Panc1 (cell line): ENCODE measurements at regions not wholly inside any gene's neighbourhood (a gene's known extent, or its start where the extent isn't known, plus 50 kb on each side); places are given as distances from the start of the nearest gene placed in this dataset.

ENCODE experiments used
- ATAC-seq: fragments of 200-7000 bp; cut with Tn5 transposase; 2 replicates; pipeline ENCODE4 v1.9.1; 2020; ENCODE audit warnings: mild to moderate bottlenecking, moderate library complexity
- BruUV-seq: library from RNA; stranded (reverse); fragments of 400-500 nt; replicated peaks from 2 replicates; lab custom pipeline; 2021; lab: Mats Ljungman, UMichigan
- CTCF ChIA-PET: fragments of 300-600 bp; sonication (Branson Sonifier 250); formaldehyde crosslinking; loops from one replicate; lab custom pipeline; 2022; ENCODE audit warnings: antibody characterized with exemption; lab: Charles Lee
- POLR2A ChIA-PET: fragments of 300-600 bp; sonication (Branson Sonifier 250); formaldehyde crosslinking; loops from one replicate; lab custom pipeline; 2022; ENCODE audit warnings: antibody characterized with exemption; lab: Charles Lee
- DNase-seq: peaks from one replicate; pipeline ENCODE4 v3.0.0-alpha.2; 2010; ENCODE audit warnings: low read depth, low spot score
- H3K27ac ChIP-seq: 2 replicates; pipeline ENCODE4 v1.5.1; 2011; ENCODE audit warnings: mild to moderate bottlenecking, low read length, inconsistent platforms
- H3K27me3 ChIP-seq: fragments of 200-500 bp; sonication (Bioruptor generic); 2 replicates; pipeline ENCODE4 v1.6.0; 2014; ENCODE audit warnings: low read length, inconsistent platforms; ENCODE audit not compliant: control insufficient read depth, insufficient read depth
- H3K36me3 ChIP-seq: fragments of 200-500 bp; sonication (Bioruptor generic); 2 replicates; pipeline ENCODE4 v1.5.1; 2014; ENCODE audit warnings: inconsistent platforms, mild to moderate bottlenecking, low read length, moderate library complexity; ENCODE audit not compliant: control insufficient read depth, insufficient read depth
- H3K4me1 ChIP-seq: 2 replicates; pipeline ENCODE4 v1.5.1; 2011; ENCODE audit warnings: inconsistent platforms, mild to moderate bottlenecking, low read length, moderate library complexity; ENCODE audit not compliant: control insufficient read depth, insufficient read depth
- H3K4me3 ChIP-seq, 2 experiments: 2 replicates each; pipeline ENCODE4 v1.5.1; 2011 to 2012; ENCODE audit warnings: low read depth in 2 of 2, low read length in 2 of 2, mild to moderate bottlenecking in 2 of 2, inconsistent platforms in 1 of 2, moderate library complexity in 1 of 2
- H3K9me3 ChIP-seq: fragments of 200-500 bp; sonication (Bioruptor generic); 2 replicates; pipeline ENCODE4 v1.5.1; 2014; ENCODE audit warnings: low read depth, mild to moderate bottlenecking, inconsistent platforms, low read length, moderate library complexity; ENCODE audit not compliant: control insufficient read depth, insufficient read depth
- POLR2AphosphoS5 ChIP-seq: IDR thresholded peaks from 2 replicates; pipeline ENCODE4 v1.6.1; 2012; ENCODE audit warnings: mild to moderate bottlenecking, low read depth, low read length, moderate library complexity
- SIN3A ChIP-seq: IDR thresholded peaks from 2 replicates; pipeline ENCODE4 v1.6.1; 2012; ENCODE audit warnings: low read depth, mild to moderate bottlenecking, low read length, moderate library complexity, borderline replicate concordance; ENCODE audit not compliant: insufficient read depth
- TCF7L2 ChIP-seq: IDR thresholded peaks from 2 replicates; pipeline ENCODE4 v1.6.1; 2011; ENCODE audit warnings: mild to moderate bottlenecking, low read depth, low read length, inconsistent platforms
- in situ Hi-C: cut with HindIII; loops from 2 replicates; pipeline ENCODE4 v1.10.0; 2016; ENCODE audit warnings: low sequenced_read_pairs, low pct_unique_long_range_greater_than_20kb
- intact Hi-C: fragments of 100-400 bp; cut with micrococcal nuclease; formaldehyde crosslinking; loops from one replicate; pipeline ENCODE4 v1.10.0; 2022; ENCODE audit not compliant: unreplicated experiment
- TF ChIP-seq, protein P1 (sequence below), 2 experiments: IDR thresholded peaks; 2 replicates each; pipeline ENCODE4 v1.6.1; 2011 to 2012; ENCODE audit warnings: low read depth in 2 of 2, control low read depth in 1 of 2, low read length in 1 of 2, mild to moderate bottlenecking in 1 of 2, moderate library complexity in 1 of 2; ENCODE audit not compliant: insufficient read depth in 1 of 2
- TF ChIP-seq, protein P2 (sequence below): fragments of 450-650 bp; IDR thresholded peaks from 2 replicates; pipeline ENCODE4 v1.5.1; 2017; ENCODE audit warnings: mild to moderate bottlenecking

DNA sequence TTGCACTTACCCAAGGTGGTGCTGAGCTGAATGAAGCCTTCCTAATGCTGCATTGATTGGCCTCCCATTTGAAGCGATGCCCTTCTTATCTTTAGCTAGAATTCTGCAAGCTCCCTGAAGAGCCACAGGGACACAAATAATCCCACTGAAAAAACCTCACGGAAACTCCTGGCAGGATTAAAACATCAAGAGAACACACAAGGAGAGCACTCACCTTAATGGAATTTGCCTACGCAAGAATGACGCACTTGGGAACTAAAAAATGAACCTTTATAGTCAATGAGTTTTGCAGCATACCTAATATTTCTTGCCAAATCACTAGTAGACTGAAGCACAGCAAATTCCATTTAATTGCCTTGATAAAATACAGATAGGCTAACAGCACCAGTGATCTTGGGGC lies 232.8 kb upstream of the UBASH3B start:
- Histone ChIP-seq H3K9me3 (no peaks in the 10 kb centered on the region), H3K36me3 (no peaks in the 10 kb centered on the region), H3K4me1 (no peaks in the 10 kb centered on the region), H3K27me3 (peaks cover 10% of the 10 kb centered on the region), H3K27ac (no peak overlapping the region), H3K4me3 (no peak overlapping the region)
- intact Hi-C loops (no loop called here), in situ Hi-C loops (no loop called here)
- ChIA-PET POLR2A (interaction anchor here (0.6 kb wide), 1 partner anchor 201 kb away, joined by 6 read pairs; no protein-coding TSS in a partner anchor), CTCF (no interaction called here)
- DNase-seq: no peak
- no peak for ATAC-seq
- no TSS peak for BruUV-seq
- TF ChIP-seq SIN3A (no peak), POLR2AphosphoS5 (no peak), TCF7L2 (no peak)
- TF ChIP-seq, protein P1, sequence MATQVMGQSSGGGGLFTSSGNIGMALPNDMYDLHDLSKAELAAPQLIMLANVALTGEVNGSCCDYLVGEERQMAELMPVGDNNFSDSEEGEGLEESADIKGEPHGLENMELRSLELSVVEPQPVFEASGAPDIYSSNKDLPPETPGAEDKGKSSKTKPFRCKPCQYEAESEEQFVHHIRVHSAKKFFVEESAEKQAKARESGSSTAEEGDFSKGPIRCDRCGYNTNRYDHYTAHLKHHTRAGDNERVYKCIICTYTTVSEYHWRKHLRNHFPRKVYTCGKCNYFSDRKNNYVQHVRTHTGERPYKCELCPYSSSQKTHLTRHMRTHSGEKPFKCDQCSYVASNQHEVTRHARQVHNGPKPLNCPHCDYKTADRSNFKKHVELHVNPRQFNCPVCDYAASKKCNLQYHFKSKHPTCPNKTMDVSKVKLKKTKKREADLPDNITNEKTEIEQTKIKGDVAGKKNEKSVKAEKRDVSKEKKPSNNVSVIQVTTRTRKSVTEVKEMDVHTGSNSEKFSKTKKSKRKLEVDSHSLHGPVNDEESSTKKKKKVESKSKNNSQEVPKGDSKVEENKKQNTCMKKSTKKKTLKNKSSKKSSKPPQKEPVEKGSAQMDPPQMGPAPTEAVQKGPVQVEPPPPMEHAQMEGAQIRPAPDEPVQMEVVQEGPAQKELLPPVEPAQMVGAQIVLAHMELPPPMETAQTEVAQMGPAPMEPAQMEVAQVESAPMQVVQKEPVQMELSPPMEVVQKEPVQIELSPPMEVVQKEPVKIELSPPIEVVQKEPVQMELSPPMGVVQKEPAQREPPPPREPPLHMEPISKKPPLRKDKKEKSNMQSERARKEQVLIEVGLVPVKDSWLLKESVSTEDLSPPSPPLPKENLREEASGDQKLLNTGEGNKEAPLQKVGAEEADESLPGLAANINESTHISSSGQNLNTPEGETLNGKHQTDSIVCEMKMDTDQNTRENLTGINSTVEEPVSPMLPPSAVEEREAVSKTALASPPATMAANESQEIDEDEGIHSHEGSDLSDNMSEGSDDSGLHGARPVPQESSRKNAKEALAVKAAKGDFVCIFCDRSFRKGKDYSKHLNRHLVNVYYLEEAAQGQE (IDR thresholded peaks at IDR 0.05; ENCODE audit: insufficient read depth in 1 of 2, low read depth in 2 of 2, low read length in 1 of 2): no peak
- TF ChIP-seq, protein P2, sequence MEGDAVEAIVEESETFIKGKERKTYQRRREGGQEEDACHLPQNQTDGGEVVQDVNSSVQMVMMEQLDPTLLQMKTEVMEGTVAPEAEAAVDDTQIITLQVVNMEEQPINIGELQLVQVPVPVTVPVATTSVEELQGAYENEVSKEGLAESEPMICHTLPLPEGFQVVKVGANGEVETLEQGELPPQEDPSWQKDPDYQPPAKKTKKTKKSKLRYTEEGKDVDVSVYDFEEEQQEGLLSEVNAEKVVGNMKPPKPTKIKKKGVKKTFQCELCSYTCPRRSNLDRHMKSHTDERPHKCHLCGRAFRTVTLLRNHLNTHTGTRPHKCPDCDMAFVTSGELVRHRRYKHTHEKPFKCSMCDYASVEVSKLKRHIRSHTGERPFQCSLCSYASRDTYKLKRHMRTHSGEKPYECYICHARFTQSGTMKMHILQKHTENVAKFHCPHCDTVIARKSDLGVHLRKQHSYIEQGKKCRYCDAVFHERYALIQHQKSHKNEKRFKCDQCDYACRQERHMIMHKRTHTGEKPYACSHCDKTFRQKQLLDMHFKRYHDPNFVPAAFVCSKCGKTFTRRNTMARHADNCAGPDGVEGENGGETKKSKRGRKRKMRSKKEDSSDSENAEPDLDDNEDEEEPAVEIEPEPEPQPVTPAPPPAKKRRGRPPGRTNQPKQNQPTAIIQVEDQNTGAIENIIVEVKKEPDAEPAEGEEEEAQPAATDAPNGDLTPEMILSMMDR: no peak

DNA sequence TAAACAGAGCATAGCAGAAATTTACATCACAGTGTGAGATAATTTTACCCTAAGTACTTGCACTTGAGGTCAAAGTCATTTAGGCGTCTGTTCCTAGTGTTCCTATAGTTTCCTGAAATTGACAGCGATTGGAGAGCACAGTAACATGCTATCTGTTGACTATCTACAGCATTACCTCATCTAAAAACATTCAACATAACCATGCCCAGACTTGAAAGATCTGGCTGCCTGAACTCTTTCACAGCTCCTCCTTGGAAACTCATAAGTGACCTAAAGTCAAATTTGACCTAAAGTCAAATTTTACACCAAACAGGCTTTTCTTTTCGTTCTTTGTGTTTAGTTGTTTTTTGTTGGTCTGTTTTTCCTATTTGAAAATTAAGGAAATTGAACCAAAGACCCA lies 233.8 kb upstream of the UBASH3B start:
- Histone ChIP-seq H3K4me3 (no peak overlapping the region), H3K27me3 (peaks cover 8% of the 10 kb centered on the region), H3K9me3 (no peaks in the 10 kb centered on the region), H3K4me1 (no peaks in the 10 kb centered on the region), H3K27ac (no peak overlapping the region), H3K36me3 (no peaks in the 10 kb centered on the region)
- ChIA-PET POLR2A (no interaction called here), CTCF (no interaction called here)
- TF ChIP-seq, protein P1 (IDR thresholded peaks at IDR 0.05; ENCODE audit: insufficient read depth in 1 of 2, low read depth in 2 of 2, low read length in 1 of 2): no peak
- TF ChIP-seq SIN3A: no peak
- no peak for ATAC-seq
- intact Hi-C loops (no loop called here), in situ Hi-C loops (no loop called here)
- no TSS peak for BruUV-seq
- DNase-seq: no peak
